Glomerular endothelial cell (primary cell): ENCODE measurements at regions not wholly inside any gene's neighbourhood (a gene's known extent, or its start where the extent isn't known, plus 50 kb on each side); places are given as distances from the start of the nearest gene placed in this dataset.
"Not testable (repeated sequence)": the region's sequence is repeated elsewhere in the genome, so short reads cannot be mapped to it uniquely, and the experiment has no call there.

Experiments used
- DNase-seq: peaks from one replicate; pipeline ENCODE4 v3.0.0-alpha.2; 2011; ENCODE audit warnings: low read depth, low spot score; ENCODE audit errors: extremely low read depth

DNA sequence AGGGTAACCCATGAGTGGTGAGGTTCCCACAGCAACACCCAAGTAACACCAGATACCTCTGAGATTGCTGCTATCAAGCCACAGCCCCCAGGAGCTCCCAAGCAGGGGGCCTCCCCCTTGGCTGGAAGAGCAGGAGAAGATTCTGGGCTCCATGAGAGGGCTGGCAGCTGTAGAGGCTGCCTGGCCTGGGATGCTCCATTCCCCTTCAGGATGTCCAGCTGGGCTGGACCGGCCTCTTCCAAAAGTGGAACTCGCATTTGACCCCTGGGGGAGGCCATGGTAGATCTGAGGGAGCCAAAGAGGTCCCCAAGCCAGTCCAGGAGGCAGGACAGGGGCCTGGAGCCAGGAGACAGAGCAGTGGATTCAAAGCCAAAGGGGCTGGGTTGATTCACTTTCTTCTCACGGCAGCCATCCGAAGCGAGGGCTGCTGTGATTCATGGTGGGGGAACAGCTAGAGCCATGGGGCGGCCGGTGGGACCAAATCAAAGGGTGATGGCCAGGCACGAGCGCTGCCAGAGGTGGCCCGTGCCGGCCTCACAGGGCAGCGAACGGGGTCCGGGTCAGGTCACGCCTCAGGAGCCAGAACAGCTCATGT lies 95.3 kb upstream of the ID2 start:
- no peak for DNase-seq

DNA sequence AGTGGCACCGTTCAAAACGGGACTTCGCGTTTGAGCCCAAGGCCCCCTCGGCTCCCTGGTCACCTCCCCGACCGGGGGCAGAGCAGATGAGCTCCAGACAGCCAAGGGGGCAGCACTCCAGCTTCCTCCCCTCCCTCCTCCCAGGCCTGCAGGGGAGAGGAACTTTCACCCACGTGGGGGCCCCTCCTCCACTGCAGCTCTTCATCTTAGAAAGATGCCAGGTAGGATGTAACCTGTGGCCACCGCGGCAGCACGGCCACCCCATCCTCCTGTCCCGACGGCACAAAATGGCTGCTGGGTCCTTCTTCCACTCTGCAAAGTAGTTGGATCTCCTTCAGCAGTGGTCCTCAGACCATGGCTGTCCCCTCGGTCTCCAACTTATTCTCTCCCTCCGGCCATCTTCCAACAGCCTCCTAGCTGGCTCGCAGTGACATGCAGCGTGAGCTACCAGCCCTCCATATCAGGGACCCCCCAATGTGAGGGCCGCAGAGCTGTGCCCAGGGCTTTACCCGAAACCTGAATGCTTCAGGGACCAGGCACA lies 94.5 kb upstream of the ID2 start:
- DNase-seq: no peak

DNA sequence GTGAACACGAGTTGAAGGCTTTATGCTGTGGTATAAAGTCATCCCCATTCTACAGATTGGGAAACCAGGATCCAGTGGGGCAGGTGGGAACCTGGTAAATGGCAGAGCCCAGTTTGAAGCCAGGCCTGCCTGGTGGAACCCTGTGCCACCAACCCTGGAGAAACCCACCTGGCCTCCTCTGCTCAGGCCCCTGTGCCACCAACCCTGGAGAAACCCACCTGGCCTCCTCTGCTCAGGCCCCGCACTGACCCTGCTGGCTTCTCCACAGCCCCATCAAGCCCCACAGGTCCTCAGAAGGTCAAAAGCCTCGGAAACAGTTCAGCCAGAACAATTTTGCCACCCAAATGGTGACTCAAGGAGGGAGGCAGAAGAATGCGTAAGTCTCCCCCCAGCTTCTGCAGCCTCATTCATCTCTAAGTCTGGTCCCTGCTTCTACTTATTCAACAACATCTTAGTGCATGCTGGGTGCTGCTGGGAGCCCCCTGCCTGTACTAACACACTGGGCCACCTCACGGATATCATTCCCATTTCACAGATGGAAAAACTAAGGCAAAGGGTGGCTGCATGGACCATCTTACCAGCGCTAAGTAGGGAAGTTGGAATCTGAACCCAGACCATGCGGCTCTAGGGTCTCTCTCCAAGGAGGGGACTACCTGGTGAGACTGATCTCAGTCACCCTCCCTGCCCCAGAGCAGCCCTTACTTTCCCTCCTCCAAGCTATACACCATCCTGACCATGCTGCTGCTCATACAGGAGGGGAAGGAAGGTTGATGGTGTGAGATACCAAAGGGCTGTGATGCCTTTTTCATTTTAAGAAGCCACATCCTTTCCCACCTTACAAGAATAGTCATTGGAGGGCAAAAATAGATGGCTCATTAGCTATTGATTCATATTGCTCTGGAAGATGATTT lies 93.7 kb upstream of the ID2 start:
- DNase-seq: no peak

DNA sequence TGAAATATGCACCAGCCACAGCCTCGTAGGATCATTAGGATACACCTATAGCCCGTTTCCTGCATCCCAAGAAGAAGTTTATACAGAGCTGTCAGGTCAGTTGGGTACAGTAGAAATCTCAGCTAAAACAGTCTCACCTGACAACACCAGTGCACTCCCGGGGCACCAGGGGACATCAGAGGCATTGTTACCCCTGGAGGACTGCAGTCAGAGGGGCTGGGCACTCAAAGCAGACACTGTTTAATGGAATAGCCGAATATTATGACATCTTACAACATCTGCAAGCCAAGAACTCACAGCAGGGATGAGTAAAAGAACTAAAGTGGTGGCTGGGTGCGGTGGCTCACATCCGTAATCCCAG lies 93.0 kb upstream of the ID2 start:
- no peak for DNase-seq

DNA sequence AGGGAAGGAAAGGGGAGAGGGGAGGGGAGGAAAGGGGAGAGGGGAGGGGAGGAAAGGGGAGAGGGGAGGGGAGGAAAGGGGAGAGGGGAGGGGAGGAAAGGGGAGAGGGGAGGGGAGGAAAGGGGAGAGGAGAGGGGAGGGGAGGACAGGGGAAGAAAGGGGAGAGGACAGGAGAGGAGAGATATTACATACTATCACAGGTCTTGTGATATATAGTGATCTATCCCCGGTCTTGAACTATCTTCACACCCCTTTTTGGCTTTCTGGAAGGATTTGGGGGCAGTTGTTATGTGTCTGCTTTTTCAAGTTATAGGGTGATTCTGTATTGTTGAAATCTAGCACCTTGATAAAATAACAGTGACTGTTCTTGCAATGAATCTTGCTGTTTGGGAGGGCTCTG lies 92.1 kb upstream of the ID2 start:
- no peak for DNase-seq

DNA sequence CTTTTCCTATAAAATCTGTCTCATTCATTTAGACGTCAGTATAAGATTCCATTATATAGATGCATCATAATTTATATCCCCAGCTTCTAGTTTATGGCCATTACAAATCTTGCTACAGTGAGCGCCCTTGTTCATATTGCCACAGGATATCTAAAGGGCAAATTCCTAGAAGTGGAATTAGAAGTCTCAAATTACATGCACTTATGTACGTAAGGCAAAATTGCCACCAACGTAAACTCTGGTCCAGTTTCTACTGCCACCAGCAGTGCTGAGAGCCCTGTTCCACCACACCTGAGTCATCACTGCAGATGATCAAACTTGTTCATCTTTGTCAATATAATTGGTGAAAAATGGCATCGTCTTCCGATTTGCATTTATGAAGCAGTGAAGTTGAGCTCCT lies 90.9 kb upstream of the ID2 start:
- DNase-seq: no peak

DNA sequence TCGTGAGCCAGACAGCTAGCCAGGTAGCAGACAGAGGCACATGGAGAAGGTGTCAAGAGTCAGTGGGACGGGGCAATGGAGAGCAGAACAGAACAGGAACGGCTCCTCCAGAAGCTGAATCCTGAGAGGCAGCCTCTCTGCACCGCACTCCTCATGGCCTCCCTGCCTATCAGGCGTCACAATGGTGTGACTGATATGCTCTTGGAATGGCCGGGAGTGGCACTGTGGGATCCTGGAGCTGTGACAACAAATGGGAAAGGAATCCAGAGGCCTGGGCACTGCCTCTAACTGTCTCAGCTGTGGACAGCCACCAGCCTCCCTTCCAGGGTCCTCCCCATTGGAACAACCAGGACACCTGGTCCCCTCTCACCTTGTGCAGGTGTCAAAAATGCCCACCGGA lies 89.1 kb upstream of the ID2 start:
- no peak for DNase-seq

DNA sequence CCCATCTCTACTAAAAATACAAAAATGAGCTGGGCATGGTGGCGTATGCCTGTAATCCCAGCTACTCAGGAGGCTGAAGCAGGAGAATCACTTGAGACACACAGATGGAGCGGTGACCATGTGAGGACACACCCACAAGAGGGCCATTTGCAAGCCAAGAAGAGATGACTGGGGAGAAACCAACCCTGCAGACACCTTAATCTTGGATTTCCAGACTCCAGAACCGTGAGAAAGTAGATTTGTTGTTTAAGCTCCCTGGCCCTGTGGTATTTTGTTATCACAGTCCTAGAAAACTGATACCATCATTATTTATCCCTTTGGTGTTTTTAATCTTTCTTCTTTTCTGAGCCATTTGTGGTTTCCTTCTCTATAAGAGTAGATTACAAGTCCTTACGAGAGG lies 88.6 kb upstream of the ID2 start:
- DNase-seq: no peak

DNA sequence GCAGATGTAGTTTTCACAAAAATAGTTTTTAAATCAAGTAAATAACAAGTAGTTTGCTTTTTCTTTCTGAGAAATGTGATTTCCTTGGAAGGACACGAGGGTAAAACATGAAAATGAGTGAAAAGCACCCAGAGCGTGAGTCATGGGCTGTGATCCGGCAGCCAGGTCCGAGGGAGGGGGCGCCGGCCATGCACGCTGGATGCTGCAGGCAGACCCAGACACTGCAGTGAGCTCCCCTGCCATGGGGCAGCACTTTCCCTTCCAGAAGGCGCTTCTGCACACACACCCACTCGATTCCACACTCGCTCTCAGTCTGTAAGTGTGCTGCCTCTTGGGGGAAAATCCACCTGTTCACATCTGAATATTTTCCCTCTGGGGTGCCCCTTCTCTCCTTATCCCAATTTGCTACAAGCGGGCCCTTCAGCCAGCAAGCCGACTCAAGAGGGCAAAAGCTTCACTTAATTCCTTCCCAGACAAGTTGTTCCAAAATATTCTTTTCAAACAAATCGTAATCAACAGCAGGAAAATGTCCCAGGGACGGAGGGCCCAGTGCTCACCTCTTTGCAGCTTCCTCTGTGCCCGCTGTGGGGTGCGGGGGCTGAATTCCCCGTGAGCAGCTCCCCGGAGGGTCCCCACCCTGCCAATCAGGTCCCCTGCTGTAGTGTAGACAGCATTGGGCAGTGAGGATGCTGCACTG lies 87.0 kb upstream of the ID2 start:
- DNase-seq: no peak

DNA sequence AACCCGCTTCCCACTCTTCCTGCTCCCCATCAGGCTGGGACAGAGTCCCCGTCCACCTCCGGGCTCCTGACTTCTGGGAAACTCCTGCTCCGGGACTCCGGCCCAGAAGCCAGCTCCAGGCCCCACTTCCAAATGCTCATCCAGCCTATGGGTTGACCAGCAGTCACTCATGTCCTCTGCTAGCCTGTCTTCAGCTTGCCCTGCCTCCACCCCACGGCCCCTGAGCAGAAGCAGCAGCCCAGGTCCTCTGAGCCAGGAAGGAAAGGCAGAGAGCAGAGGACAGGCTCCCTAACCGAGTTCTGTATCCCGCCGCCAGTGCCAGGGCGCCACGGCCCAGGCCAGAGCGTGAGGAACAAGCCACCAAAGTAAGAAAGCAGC lies 86.4 kb upstream of the ID2 start:
- no peak for DNase-seq

DNA sequence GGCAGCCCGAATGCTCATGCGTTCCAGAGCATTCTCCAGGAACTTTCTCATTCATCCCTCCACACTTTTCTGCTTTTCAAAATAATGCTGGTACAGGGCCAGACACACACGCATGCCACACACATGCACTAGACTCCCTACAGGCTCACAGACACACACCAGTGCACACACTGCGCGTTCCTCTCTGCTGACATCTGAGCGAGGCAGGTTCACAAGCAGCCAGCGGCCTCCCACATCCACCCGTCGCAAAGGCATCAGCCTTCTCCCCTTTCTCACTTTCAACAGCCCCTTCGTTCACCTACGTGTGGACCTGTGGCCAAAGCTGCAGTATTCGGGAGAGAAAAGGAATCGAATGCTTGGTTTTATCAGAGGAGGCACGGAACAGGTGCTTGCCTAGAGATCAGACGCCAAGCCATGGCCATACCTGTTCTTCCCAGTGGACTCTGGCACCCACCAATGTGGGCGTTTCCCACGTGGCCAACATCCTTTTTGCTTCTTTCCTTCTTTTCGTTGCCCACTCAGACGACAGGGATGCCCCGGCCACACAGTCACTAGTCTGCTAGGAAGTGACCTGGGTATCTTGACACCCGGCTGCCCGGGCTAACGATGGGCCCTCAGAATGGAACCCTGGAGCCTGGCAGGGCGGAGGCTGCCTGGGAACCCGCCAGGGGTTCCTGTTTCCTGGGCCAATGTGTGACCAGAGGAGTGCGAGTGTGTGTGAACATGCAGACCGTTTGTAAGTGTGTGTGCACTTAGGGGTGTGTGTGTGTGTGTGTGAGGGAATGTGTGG lies 85.8 kb upstream of the ID2 start:
- no peak for DNase-seq

DNA sequence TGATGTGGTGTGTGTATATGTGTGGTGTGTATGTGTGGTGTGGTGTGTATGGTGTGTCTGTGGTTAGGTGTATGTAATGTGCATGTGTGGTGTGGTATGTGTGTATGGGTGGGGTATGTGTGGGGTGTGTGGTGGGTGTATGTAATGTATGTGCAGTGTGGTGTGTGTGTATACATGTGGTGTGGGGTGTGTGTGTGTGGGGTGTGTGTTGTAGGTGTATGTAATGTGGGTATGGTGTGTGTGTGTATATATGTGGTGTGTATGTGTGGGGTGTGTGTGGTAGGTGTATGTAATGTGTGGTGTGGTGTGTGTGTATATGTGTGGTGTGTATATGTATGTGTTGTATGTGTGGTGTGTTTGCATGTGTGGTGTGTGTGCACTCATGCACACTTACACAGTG lies 84.8 kb upstream of the ID2 start:
- no peak for DNase-seq

DNA sequence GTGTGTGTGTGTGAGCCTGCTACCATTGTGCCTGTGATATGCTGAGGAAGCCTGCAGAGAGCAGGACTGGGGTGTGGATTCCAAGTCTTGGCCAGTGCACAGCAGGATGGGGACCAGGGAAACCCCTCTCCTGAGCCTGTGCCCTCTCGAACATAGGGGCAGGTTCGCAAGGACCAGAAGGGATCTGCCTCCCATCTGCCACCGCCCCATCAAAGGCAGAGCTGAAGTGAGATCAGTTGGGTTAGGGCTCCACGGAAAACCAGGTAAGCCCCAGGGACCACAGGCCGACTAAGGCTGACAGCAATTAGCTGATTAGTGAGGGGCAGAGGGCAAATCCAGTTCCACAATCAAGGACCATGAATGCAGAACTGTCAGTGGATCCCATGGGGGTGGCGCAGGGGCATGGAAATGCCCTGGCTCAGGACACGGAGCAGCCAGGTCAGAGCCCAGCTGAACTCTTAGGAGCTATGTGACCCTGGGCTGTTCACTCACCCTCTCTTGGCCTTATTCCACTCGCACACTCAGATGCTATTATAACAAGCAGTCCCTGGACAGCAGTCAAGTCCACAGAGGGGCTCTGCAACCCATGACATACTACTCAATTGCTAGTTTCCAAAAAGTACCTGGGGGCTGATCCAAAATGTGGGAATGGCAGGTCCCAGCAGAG lies 84.2 kb upstream of the ID2 start:
- DNase-seq: no peak

DNA sequence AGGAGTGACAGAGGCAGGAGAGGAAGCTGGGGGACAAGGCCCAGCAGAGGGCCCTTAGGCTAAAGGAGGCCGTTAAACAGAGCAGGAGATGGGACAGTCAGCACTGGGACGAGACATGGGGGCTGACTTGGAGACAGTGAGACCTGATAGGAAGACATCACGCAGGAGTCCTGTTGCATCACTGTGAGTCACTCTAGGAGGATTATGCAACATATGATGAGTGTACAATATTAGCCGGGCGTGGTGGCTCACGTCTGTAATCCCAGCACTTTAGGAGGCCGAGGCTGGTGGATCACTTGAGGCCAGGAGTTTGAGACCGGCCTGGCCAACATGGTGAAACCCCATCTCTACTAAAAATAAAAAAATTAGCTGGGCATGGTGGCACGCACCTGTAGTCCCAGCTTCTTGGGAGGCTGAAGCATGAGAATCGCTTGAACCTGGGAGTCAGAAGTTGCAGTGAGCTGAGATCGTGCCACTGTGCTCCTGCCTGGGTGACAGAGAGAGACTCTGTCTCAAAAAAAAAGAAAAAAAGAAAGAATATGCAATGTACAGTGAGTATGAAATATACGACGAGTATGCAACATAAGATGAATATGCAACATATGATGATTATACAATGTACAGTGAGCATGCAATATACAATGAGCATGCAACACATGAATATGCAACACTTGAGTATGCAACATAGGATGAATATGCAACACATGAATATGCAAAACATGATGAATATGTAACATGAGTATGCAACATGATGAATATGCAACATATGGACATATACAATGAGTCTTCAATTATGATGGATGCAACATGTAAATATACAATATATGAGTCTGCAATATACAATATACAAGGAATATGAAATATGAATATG lies 83.3 kb upstream of the ID2 start:
- DNase-seq: no peak

DNA sequence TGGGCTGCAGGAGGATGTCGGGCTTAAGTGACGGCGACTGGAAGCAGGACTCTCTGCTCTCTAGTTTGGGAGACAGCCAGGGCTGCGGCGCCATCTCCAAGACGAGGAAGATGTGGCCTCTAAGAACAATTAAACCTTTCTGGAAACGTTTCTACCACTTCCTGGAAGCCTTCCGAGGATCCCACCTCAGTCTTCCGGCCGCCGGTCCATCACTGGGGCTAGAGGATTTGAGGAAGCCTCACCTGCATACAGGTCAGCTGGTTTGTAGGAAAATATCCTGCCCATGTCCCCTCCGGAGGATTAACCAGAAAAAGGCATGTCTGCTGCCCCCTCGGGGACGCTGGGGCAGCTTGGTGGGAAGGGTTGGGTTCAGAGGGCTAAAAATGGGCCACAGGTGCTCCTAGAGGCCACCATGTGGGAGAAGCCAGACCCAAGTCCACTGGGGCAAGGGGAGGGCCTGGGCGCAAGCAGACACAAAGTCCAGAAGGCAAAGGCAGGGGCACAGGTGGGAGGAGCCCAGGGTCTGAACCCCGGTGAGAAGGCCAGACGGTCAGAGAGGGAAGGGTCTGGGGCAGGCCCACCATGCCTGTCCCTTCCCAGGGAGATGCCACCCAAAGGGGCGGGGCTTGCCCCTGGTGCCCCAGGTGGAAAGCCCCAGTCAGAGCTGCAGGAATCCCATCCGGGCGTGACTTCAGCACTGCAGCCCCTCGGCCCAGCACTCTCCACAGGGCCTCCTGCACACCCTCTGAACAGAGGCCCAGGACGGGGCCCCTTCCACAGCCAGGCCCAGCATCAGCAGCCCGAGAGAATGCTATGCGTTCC lies 82.2 kb upstream of the ID2 start:
- DNase-seq: no peak

DNA sequence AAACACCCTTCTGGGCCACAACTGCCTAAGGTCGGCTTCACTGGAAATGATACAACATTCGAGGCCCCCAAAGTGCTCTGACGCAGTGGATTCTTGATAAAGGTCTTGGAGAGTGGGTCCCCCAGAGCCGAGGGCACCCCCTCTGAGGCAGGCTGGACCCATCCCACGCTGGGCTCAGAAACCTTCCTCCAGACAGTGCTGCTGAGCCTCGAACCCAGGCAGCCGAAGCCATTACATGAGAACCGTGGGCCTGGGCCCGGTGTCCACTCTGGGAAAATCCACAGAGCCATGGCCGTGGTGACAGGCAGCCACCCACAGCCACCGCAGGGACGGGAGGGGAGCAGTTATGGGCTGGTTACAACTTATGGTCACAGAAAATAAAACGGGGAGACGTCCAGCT lies 81.4 kb upstream of the ID2 start:
- no peak for DNase-seq

DNA sequence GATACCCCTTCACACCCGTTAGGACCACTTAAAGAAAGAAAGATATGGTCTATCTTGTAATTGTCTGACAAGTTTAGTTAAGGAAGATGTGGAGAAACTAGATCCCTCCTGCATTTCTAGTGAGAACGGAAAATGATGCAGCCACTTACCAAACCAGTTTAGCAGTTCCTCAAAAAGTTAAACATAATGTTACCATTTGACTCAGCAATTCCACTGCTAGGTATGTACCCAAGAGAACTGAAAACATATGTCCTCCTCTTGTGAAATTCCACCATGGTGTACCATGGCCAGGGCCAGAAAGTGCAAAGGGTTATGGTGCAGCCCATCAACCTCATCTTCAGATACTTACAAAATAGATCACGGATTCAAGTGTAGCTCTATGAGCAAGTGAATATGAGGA lies 79.0 kb upstream of the ID2 start:
- no peak for DNase-seq

DNA sequence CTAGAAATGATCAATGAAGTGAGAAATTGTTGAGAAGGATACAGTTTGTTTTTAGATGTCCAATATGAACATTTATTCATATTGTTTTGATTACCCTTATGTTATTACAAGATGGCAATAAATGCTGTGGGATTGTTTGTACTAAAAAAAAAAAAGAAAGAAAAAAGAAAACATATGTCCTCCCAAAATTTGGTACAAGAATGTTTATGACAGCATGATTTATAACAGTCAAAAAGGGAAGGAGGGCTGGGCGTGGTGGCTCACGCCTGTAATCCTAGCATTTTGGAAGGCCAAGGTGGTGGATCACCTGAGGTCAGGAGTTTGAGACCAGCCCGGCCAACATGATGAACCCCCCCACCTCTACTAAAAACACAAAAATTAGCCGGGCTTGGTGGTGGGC lies 78.5 kb upstream of the ID2 start:
- not testable (repeated sequence) for DNase-seq

DNA sequence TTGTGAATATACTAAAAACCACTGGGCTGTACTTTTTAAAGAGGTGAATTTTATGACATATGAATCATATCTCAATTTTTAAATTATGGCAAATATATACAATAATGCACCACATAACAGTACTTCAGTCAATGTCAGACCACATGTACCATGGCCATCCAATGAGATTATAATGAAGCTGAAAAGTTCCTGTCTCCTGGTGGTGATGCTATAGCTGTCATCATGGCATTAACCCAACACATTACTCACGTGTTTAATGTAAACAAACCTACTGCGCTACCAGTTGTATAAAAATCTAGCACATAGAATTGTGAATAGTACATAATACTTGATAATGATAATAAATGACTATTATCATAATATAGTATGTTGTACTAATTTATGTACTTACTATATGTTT lies 77.6 kb upstream of the ID2 start:
- no peak for DNase-seq
